HUES48 (cell line): ENCODE measurements at regions not wholly inside any gene's neighbourhood (a gene's known extent, or its start where the extent isn't known, plus 50 kb on each side); places are given as distances from the start of the nearest gene placed in this dataset.

Experiments used
- H3K27ac ChIP-seq: one replicate; pipeline ENCODE4 v1.7.0; 2013; ENCODE audit warnings: low read depth, low read length, inconsistent platforms
- H3K27me3 ChIP-seq: 2 replicates; pipeline ENCODE4 v1.6.1; 2013; ENCODE audit warnings: mild to moderate bottlenecking, low read length; ENCODE audit not compliant: control insufficient read depth, insufficient read depth
- H3K36me3 ChIP-seq: 2 replicates; pipeline ENCODE4 v1.6.1; 2013; ENCODE audit warnings: low read length; ENCODE audit not compliant: control insufficient read depth, insufficient read depth
- H3K4me1 ChIP-seq: 2 replicates; pipeline ENCODE4 v1.6.1; 2013; ENCODE audit warnings: mild to moderate bottlenecking, low read length; ENCODE audit not compliant: control insufficient read depth, insufficient read depth
- H3K4me3 ChIP-seq: 2 replicates; pipeline ENCODE4 v1.5.1; 2013; ENCODE audit warnings: mild to moderate bottlenecking, low read depth, low read length
- H3K9ac ChIP-seq: 2 replicates; pipeline ENCODE4 v1.6.1; 2013; ENCODE audit warnings: mild to moderate bottlenecking, low read depth, low read length, moderate library complexity
- H3K9me3 ChIP-seq: 2 replicates; pipeline ENCODE4 v1.6.1; 2013; ENCODE audit warnings: low read length; ENCODE audit not compliant: control insufficient read depth, insufficient read depth

GRCh38 chr6:133609415-133610226, 279.3 kb upstream of the TCF21 start:
- no peak overlapping the region for H3K27ac ChIP-seq
- H3K4me3 ChIP-seq, result no peak overlapping the region
- H3K9me3 ChIP-seq, result no peaks in the 10 kb centered on the region
- 0 out of 2 replicates have a peak, but pooled peaks cover 3% of the 10 kb centered on the region for H3K4me1 ChIP-seq
- no peaks in the 10 kb centered on the region for H3K27me3 ChIP-seq
- H3K36me3 ChIP-seq, result no peaks in the 10 kb centered on the region
- no peak overlapping the region for H3K9ac ChIP-seq

- Histone ChIP-seq H3K9me3 (no peaks in the 10 kb centered on the region), H3K27ac (no peak overlapping the region), H3K27me3 (no peaks in the 10 kb centered on the region), H3K4me1 (0 out of 2 replicates have a peak, but pooled peaks cover 3% of the 10 kb centered on the region), H3K36me3 (no peaks in the 10 kb centered on the region), H3K4me3 (no peak overlapping the region), H3K9ac (no peak overlapping the region)
Observed at GRCh38 chr6:133610227-133610840, 278.6 kb upstream of the TCF21 start.

- no peak overlapping the region for H3K4me3 ChIP-seq
- H3K4me1 ChIP-seq, result peaks cover 8% of the 10 kb centered on the region; the same call in 1 of the 2 replicates
- no peaks in the 10 kb centered on the region for H3K27me3 ChIP-seq
- no peaks in the 10 kb centered on the region for H3K36me3 ChIP-seq
- no peak overlapping the region for H3K9ac ChIP-seq
- no peaks in the 10 kb centered on the region for H3K9me3 ChIP-seq
- H3K27ac ChIP-seq, result no peak overlapping the region
Observed at GRCh38 chr6:133610971-133611370, 277.9 kb upstream of the TCF21 start.

GRCh38 chr6:133612459-133612858, 276.5 kb upstream of the TCF21 start:
- H3K9ac ChIP-seq, result no peak overlapping the region
- H3K27me3 ChIP-seq, result no peaks in the 10 kb centered on the region
- H3K4me1 ChIP-seq, result peaks cover 10% of the 10 kb centered on the region; the same call in 1 of the 2 replicates
- H3K27ac ChIP-seq, result no peak overlapping the region
- H3K36me3 ChIP-seq, result no peaks in the 10 kb centered on the region
- H3K4me3 ChIP-seq, result no peak overlapping the region
- no peaks in the 10 kb centered on the region for H3K9me3 ChIP-seq

- H3K9me3 ChIP-seq, result no peaks in the 10 kb centered on the region
- H3K27me3 ChIP-seq, result no peaks in the 10 kb centered on the region
- H3K27ac ChIP-seq, result no peak overlapping the region
- no peak overlapping the region for H3K9ac ChIP-seq
- no peak overlapping the region for H3K4me3 ChIP-seq
- peaks cover 10% of the 10 kb centered on the region; the same call in 1 of the 2 replicates for H3K4me1 ChIP-seq
- no peaks in the 10 kb centered on the region for H3K36me3 ChIP-seq
Observed at GRCh38 chr6:133613211-133613610, 275.7 kb upstream of the TCF21 start.

GRCh38 chr6:133621751-133622150, 267.2 kb upstream of the TCF21 start:
- Histone ChIP-seq H3K4me1 (no peaks in the 10 kb centered on the region), H3K4me3 (no peak overlapping the region), H3K9me3 (no peaks in the 10 kb centered on the region), H3K27me3 (no peaks in the 10 kb centered on the region), H3K27ac (no peak overlapping the region), H3K9ac (no peak overlapping the region), H3K36me3 (no peaks in the 10 kb centered on the region)

GRCh38 chr6:133623065-133623464, 265.8 kb upstream of the TCF21 start:
- H3K27ac ChIP-seq, result no peak overlapping the region

GRCh38 chr6:133623621-133624020, 265.3 kb upstream of the TCF21 start:
- Histone ChIP-seq H3K36me3 (no peaks in the 10 kb centered on the region), H3K27ac (no peak overlapping the region), H3K27me3 (no peaks in the 10 kb centered on the region), H3K4me1 (no peaks in the 10 kb centered on the region), H3K4me3 (no peak overlapping the region), H3K9ac (no peak overlapping the region), H3K9me3 (no peaks in the 10 kb centered on the region)

More at GRCh38 chr6:133623065-133623464, 265.8 kb upstream of the TCF21 start:
- Histone ChIP-seq H3K4me1 (no peaks in the 10 kb centered on the region), H3K4me3 (no peak overlapping the region), H3K27me3 (no peaks in the 10 kb centered on the region), H3K36me3 (no peaks in the 10 kb centered on the region), H3K9ac (no peak overlapping the region), H3K9me3 (no peaks in the 10 kb centered on the region)

GRCh38 chr6:133626096-133626666, 262.7 kb upstream of the TCF21 start:
- Histone ChIP-seq H3K4me1 (no peaks in the 10 kb centered on the region), H3K9ac (no peak overlapping the region), H3K36me3 (no peaks in the 10 kb centered on the region)

GRCh38 chr6:133629970-133630369, 258.9 kb upstream of the TCF21 start:
- no peak overlapping the region for H3K27ac ChIP-seq
- no peak overlapping the region for H3K4me3 ChIP-seq
- H3K27me3 ChIP-seq, result no peaks in the 10 kb centered on the region
- no peak overlapping the region for H3K9ac ChIP-seq
- H3K36me3 ChIP-seq, result no peaks in the 10 kb centered on the region
- no peaks in the 10 kb centered on the region for H3K9me3 ChIP-seq
- 0 out of 2 replicates have a peak, but pooled peaks cover 5% of the 10 kb centered on the region for H3K4me1 ChIP-seq

More at GRCh38 chr6:133626096-133626666, 262.7 kb upstream of the TCF21 start:
- H3K27me3 ChIP-seq, result no peaks in the 10 kb centered on the region
- H3K4me3 ChIP-seq, result no peak overlapping the region
- H3K27ac ChIP-seq, result no peak overlapping the region
- no peaks in the 10 kb centered on the region for H3K9me3 ChIP-seq

- 0 out of 2 replicates have a peak, but pooled peaks cover 5% of the 10 kb centered on the region for H3K4me1 ChIP-seq
- no peaks in the 10 kb centered on the region for H3K9me3 ChIP-seq
- H3K27ac ChIP-seq, result no peak overlapping the region
- H3K4me3 ChIP-seq, result no peak overlapping the region
- H3K27me3 ChIP-seq, result no peaks in the 10 kb centered on the region
- no peaks in the 10 kb centered on the region for H3K36me3 ChIP-seq
- no peak overlapping the region for H3K9ac ChIP-seq
Observed at GRCh38 chr6:133630651-133631050, 258.3 kb upstream of the TCF21 start.
